22Rv1 (cell line): ENCODE measurements at regions not wholly inside any gene's neighbourhood (a gene's known extent, or its start where the extent isn't known, plus 50 kb on each side); places are given as distances from the start of the nearest gene placed in this dataset.
"Not testable (repeated sequence)": the region's sequence is repeated elsewhere in the genome, so short reads cannot be mapped to it uniquely, and the experiment has no call there.

Experiments used
- ZFX ChIP-seq: fragments of 450-650 bp; IDR thresholded peaks from 2 replicates; pipeline ENCODE4 v1.6.1; 2017; ENCODE audit warnings: antibody characterized with exemption, borderline replicate concordance
- TF ChIP-seq, protein P1 (sequence below): fragments of 450-650 bp; IDR thresholded peaks from 2 replicates; pipeline ENCODE4 v1.5.1; 2017; ENCODE audit warnings: mild to moderate bottlenecking

DNA sequence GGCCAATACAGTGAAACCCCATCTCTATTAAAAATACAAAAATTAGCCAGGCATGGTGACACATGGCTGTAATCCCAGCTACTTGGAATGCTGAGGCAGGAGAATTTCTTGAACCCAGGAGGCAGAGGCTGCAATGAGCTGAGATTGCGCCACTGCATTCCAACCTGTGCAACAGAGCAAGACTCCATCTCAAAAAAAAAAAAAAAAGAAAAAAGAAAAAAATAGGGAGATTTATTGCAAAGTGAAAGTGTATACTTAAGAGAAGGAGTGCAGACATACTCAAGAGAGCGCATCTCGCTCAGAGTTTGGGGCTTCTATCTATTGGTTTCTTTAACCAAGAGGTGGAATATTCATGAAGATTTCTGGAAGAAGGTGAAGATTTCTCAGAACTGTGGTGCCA is 708.4 kb downstream of the XPNPEP1 start:
- TF ChIP-seq, protein P1, sequence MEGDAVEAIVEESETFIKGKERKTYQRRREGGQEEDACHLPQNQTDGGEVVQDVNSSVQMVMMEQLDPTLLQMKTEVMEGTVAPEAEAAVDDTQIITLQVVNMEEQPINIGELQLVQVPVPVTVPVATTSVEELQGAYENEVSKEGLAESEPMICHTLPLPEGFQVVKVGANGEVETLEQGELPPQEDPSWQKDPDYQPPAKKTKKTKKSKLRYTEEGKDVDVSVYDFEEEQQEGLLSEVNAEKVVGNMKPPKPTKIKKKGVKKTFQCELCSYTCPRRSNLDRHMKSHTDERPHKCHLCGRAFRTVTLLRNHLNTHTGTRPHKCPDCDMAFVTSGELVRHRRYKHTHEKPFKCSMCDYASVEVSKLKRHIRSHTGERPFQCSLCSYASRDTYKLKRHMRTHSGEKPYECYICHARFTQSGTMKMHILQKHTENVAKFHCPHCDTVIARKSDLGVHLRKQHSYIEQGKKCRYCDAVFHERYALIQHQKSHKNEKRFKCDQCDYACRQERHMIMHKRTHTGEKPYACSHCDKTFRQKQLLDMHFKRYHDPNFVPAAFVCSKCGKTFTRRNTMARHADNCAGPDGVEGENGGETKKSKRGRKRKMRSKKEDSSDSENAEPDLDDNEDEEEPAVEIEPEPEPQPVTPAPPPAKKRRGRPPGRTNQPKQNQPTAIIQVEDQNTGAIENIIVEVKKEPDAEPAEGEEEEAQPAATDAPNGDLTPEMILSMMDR = not testable (repeated sequence)
- not testable (repeated sequence) for TF ChIP-seq ZFX
